Uterus (tissue), 3 donors: ENCODE measurements at regions not wholly inside any gene's neighbourhood (a gene's known extent, or its start where the extent isn't known, plus 50 kb on each side); places are given as distances from the start of the nearest gene placed in this dataset.

Source experiments
- DNase-seq, 2 donors: peaks; one replicate each; pipeline ENCODE4 v3.0.0-alpha.2; 2019 to 2020
- H3K27ac ChIP-seq, 2 donors: fragments of 200-600 bp; sonication (generic); 1 replicate in 1 of 2; 2 replicates in 1 of 2; pipeline ENCODE4 v1.5.1; 2016 to 2018
- H3K27me3 ChIP-seq, 2 donors: fragments of 200-600 bp; sonication (generic); one replicate each; pipeline ENCODE4 v1.5.1; 2018 to 2019; ENCODE audit warnings: control low read depth in 1 of 2
- H3K36me3 ChIP-seq, 2 donors: fragments of 200-600 bp; sonication (generic); one replicate each; pipeline ENCODE4 v1.5.1; 2019; ENCODE audit warnings: control low read depth in 1 of 2
- H3K4me1 ChIP-seq, 2 donors: fragments of 200-600 bp; sonication (generic); one replicate each; pipeline ENCODE4 v1.5.1; 2018 to 2019; ENCODE audit warnings: control low read depth in 1 of 2
- H3K4me3 ChIP-seq, 2 donors: fragments of 200-600 bp; sonication (generic); 1 replicate in 1 of 2; 2 replicates in 1 of 2; pipeline ENCODE4 v1.5.1; 2018 to 2019; ENCODE audit warnings: mild to moderate bottlenecking in 1 of 2
- H3K9me3 ChIP-seq, 2 donors: fragments of 200-600 bp; sonication (generic); one replicate each; pipeline ENCODE4 v1.5.1; 2019; ENCODE audit warnings: control low read depth in 1 of 2
- CTCF ChIP-seq, 4 experiments: fragments of 200-600 bp in 2 of 4; fragments of 450-650 bp in 2 of 4; sonication (generic) in 2 of 4; IDR thresholded peaks; one replicate each; pipeline ENCODE4 v1.5.1; 2016 to 2019; ENCODE audit warnings: antibody characterized with exemption in 4 of 4, mild to moderate bottlenecking in 2 of 4, moderate library complexity in 1 of 4
- POLR2A ChIP-seq, 2 donors: fragments of 450-650 bp; IDR thresholded peaks; one replicate each; pipeline ENCODE4 v1.6.1; 2016; ENCODE audit warnings: antibody characterized with exemption in 2 of 2, mild to moderate bottlenecking in 1 of 2, moderate library complexity in 1 of 2
- intact Hi-C: fragments of 100-400 bp; cut with DNase I; formaldehyde crosslinking; loops from one replicate; pipeline ENCODE4 v1.15.1; 2023; ENCODE audit warnings: low total_unique reads
- donor health status: DM: yes; HTN: yes; CAD: no.

DNA sequence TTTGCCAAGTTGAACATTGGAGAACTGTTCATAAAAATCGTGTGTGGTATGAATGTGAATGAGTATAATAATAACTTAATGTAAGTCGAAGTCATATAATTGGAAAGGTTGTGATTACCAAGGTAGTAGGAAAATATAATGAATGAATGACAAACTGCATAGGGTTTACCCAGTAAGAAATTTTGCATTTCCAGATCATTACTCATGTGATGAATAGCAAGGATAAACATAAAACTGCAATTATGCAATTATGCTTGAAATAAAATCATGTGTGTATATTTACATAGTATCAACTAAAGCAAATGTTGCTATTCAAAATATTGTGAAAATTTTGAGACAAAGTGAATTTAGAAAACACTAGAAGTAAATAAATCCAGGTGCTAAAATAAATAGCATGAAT is 1108.7 kb upstream of the TMEFF2 start:
- intact Hi-C loops: no loop called here
- Histone ChIP-seq H3K9me3 (no peaks in the 10 kb centered on the region), H3K27ac (no peak overlapping the region), H3K27me3 (no peaks in the 10 kb centered on the region), H3K4me3 (no peak overlapping the region), H3K36me3 (no peaks in the 10 kb centered on the region), H3K4me1 (no peaks in the 10 kb centered on the region)
- TF ChIP-seq POLR2A (IDR thresholded peaks at IDR 0.05) (no peak), CTCF (IDR thresholded peaks at IDR 0.05) (no peak)
- no peak for DNase-seq

- no peak overlapping the region for H3K4me3 ChIP-seq
- H3K27me3 ChIP-seq: no peaks in the 10 kb centered on the region
- no peak overlapping the region for H3K27ac ChIP-seq
- H3K4me1 ChIP-seq: no peaks in the 10 kb centered on the region
- H3K9me3 ChIP-seq: no peaks in the 10 kb centered on the region
- no peak for DNase-seq
- no peaks in the 10 kb centered on the region for H3K36me3 ChIP-seq
- no peak for TF ChIP-seq CTCF (IDR thresholded peaks at IDR 0.05)
- no peak for TF ChIP-seq POLR2A (IDR thresholded peaks at IDR 0.05)
- intact Hi-C loops: no loop called here
These were observed 1099.6 kb upstream of the TMEFF2 start for GRCh38 chr2:193294371-193294770.

- H3K4me1 ChIP-seq: no peaks in the 10 kb centered on the region
- H3K27ac ChIP-seq: no peak overlapping the region
- no peaks in the 10 kb centered on the region for H3K36me3 ChIP-seq
- H3K4me3 ChIP-seq: no peak overlapping the region
- H3K27me3 ChIP-seq: no peaks in the 10 kb centered on the region
- intact Hi-C loops: no loop called here
- H3K9me3 ChIP-seq: no peaks in the 10 kb centered on the region
- DNase-seq: no peak
- TF ChIP-seq POLR2A (IDR thresholded peaks at IDR 0.05) (no peak), CTCF (IDR thresholded peaks at IDR 0.05) (no peak)
These were observed 1084.6 kb upstream of the TMEFF2 start for GRCh38 chr2:193279361-193279760.

GRCh38 chr2:193276988-193277387 is 1082.3 kb upstream of the TMEFF2 start:
- H3K9me3 ChIP-seq: no peaks in the 10 kb centered on the region
- TF ChIP-seq POLR2A (IDR thresholded peaks at IDR 0.05) (no peak), CTCF (IDR thresholded peaks at IDR 0.05) (no peak)
- H3K27ac ChIP-seq: no peak overlapping the region
- no peaks in the 10 kb centered on the region for H3K4me1 ChIP-seq
- no peak overlapping the region for H3K4me3 ChIP-seq
- intact Hi-C loops: no loop called here
- H3K36me3 ChIP-seq: no peaks in the 10 kb centered on the region
- DNase-seq: no peak
- no peaks in the 10 kb centered on the region for H3K27me3 ChIP-seq

DNA sequence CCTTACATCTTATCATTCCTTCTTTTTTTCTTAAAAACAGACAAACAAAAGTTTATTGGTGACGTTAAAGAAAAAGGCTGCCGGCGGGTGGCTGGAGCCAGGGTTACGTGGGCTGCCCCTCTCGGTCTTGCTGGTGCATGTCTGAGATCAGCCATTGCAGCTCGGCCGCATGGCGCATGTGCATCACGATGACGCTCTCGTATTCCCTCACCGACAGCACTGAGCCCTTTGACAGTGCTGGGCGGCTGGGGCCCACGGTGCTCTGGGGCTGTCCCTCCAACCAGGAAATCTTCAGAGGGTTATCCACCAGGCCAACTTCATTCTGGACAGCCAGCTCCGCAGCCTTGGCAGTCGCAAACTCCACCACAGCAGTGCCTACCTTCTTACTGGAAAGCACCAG is 1081.8 kb upstream of the TMEFF2 start:
- H3K27ac ChIP-seq: no peak overlapping the region
- intact Hi-C loops: no loop called here
- H3K4me3 ChIP-seq: no peak overlapping the region
- H3K27me3 ChIP-seq: no peaks in the 10 kb centered on the region
- DNase-seq: no peak
- H3K9me3 ChIP-seq: no peaks in the 10 kb centered on the region
- H3K36me3 ChIP-seq: no peaks in the 10 kb centered on the region
- no peaks in the 10 kb centered on the region for H3K4me1 ChIP-seq
- TF ChIP-seq CTCF (IDR thresholded peaks at IDR 0.05) (no peak), POLR2A (IDR thresholded peaks at IDR 0.05) (no peak)
